HG03139 (cell line): ENCODE measurements at regions not wholly inside any gene's neighbourhood (a gene's known extent, or its start where the extent isn't known, plus 50 kb on each side); places are given as distances from the start of the nearest gene placed in this dataset.
"Not testable (repeated sequence)": the region's sequence is repeated elsewhere in the genome, so short reads cannot be mapped to it uniquely, and the experiment has no call there.

Source experiments
- ATAC-seq: cut with Tn5 transposase; IDR thresholded peaks from one replicate; pipeline ENCODE4 v1.9.1; 2021; ENCODE audit not compliant: unreplicated experiment

DNA sequence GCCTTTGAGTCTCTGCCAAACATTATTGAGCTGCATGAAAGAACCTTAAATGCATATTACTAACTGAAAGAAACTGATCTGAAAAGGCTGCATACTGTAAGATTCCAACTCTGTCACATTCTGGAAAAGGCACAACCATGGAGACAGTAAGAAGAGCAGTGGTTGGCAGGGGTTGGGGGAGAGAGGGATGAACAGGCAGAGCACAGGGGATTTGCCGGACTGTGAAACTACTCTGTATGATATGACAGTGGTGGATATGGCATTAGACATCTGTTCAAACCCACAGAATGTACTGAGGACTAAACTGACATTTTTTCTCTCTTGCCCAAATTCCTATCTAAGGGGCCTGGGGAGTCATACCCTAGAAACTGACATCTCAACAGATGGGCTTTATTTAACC lies 138.4 kb downstream of the KCNJ12 start:
- not testable (repeated sequence) for ATAC-seq

GRCh38 chr17:21517538-21518293 lies 141.6 kb downstream of the KCNJ12 start:
- no peak for ATAC-seq

DNA sequence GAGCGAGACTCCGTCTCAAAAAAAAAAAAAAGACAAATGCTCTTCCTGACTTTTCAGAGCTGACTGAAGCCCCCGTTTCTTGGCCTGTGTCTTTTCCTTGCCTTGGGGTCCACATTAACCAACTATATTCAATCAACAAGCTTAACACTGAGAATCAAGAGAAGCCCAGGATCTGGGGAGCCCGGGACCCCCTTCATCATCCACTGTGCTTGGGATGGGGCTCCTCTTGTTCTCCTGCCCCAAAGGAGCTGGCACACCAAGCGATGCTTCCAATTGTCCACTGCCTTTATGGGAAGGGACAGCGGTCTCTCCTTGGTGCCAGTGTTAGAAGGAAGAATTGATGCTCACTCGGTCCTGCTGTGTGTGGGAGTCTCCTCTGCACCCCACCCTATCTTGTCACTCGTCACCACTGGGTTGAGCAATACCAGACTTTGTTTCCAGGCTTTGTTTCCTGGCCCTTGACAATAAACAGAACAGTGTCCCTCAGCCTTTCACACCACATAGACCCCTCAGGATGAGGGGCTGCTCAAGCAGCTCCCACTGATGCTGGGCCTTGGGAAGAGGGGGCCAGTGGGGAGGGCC lies 146.7 kb downstream of the KCNJ12 start:
- no peak for ATAC-seq

DNA sequence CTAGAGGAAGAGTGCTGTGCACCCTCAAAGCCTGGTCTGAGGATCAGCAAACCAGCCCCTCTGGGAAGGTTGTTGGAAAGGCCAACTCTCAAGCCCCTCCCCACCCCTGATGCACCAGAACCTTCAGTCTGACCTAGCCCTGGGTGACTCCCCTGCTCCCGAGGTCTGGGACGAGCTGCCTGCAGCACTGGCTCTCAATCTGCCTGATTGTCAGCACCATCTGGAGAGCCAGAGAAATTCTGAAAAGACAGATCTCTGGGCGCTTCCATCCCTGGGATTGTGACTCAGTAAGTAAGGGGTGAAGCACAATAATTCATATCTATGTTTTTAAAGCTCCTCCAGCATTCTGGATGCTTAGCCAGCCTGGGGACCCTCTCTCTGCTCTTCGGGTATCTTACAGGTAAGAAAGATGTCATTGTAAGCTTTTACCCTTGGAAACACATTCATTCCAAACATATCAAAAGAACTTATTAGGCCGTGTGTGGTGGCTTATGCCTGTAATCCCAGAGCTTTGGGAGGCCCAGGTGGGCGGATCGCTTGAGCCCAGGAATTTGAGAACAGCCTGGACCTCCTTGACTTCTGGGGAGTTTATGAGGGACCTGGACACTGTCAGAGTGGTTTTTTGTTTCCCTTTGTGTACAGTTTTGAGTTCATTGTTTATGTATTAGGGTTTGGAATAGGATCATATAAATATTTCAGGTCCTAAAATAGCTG lies 147.5 kb downstream of the KCNJ12 start:
- no peak for ATAC-seq

GRCh38 chr17:21524211-21524591 lies 148.0 kb downstream of the KCNJ12 start:
- ATAC-seq: no peak

DNA sequence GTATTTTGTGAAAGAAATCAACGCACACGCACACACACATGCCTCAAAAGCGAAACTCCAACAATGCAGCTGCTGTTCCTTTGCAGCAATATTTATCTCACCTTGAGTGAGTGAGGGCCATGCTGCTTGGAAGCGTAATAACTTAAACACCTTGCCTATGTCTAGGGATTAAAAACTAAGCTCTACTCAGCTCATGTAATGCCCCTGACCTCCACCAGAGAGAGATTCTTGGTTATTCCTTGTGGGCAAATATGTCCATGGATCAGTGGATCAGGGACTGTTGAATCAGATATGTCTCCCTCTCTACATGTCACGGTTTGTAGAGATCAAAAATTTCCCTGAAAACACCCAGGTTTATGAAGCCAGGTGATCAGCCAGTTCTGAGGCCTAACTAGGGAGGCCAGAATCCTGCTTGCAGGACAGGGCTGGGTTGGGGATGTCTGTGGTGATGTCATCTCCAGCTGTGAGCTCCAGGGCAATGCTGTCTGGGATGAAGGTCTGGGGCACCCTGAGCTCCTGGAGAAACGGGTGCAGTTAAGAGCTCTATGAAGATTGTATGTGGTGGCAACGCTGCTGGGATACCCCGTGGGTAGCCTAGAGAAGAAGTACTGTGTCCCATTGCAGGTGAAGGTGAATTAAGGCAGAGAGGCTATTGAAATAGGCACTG lies 149.4 kb downstream of the KCNJ12 start:
- ATAC-seq: no peak

GRCh38 chr17:21528031-21528695 lies 152.0 kb downstream of the KCNJ12 start:
- no peak for ATAC-seq

GRCh38 chr17:21530311-21530710 lies 154.2 kb downstream of the KCNJ12 start:
- no peak for ATAC-seq

GRCh38 chr17:21530841-21531240 lies 154.7 kb downstream of the KCNJ12 start:
- no peak for ATAC-seq

DNA sequence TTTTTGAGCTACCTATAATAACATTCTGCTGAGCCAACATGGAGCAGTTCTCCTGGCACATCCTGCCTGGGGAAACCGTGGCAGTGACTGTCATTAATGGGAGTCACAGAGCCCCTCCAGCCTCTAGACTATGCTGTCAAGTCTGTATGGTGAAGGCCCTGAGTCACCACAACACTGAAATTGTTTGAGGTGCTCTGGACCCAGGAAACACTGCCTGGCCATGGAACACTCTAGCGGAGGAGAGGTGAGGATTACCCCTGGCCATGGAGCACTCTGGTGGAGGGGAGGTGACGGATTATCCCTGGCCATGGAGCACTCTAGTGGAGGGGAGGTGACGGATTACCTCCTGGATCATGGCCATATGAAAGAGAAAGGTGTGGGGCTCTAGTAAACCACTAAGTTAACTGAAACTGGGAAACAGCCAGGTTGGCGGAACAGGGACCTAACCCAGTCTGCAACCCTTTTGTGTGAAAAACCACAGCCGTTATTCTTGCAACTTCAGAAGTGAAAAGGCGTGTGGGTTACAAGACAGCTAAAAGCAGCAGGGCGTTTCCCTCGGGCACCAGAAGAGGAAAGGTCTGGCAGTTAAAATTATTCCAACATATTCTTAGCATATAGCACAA lies 156.7 kb downstream of the KCNJ12 start:
- no peak for ATAC-seq

DNA sequence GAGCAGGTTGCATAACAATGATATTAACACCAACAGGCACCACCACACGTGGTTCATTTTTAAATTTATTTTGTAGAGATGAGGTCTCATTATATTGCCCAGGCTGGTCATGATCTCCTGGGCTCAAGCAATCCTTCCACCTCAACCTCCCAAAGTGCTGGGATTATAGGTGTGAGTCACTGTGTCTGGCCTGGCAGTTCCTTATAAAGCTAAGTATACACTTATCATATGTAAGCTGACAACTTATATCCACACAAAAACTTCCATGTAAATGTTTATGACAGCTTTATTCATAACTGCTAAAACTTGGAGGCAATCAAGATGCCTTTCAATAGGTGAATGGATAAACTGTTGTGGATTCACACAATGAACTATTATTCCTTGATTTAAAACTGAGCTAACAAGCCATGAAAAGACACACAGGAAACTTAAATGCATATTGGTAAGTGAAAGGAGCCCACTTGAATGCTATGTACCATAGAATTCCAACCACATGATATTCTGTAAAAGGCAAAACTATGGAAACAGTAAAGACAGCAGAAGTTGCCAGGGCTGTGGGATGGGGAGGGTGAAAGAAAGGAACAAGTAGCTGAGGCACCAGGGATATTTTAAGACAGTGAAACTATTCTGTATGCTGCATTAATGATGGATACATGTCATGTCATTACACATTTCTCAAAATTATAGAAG lies 156.5 kb upstream of the KCNJ18 start:
- ATAC-seq: no peak

DNA sequence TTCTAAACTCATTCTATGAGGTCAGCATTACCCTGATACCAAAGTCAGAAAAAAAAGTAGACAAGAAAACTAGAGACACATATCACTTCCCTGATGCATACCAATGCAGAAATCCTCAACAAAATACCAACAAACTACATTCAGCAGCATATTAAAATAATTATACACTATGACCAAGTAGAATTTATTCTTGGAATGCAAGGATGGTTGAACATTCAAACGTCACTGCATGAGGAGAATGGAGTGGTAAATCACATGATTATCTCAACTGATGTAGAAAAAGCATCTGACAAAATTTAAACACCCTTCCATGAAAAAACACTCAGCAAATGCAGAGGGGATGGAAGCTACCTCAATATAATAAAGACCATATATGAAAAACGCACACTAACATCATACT lies 155.0 kb upstream of the KCNJ18 start:
- no peak for ATAC-seq

GRCh38 chr17:21538615-21539014 lies 153.7 kb upstream of the KCNJ18 start:
- ATAC-seq: no peak

- no peak for ATAC-seq
Measured at GRCh38 chr17:21539146-21539545, 153.2 kb upstream of the KCNJ18 start.

DNA sequence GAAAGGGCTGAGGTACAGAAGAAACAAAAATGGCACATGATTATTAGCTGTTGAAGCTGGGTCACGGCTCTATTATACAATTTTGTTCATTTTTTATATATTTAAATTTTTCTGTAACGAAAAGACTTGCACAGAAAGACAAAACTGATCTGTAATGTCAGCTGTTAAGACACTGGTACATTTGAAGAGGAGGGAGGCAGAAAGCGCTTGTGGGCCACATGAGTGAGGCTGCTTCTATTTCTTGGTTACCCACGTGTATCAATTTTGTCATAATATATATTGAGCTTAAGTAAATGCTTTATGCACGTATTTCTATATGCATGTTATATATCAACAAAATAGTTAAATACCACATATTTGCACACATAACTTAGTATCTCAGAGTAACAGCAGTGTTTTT lies 151.8 kb upstream of the KCNJ18 start:
- ATAC-seq: no peak

- no peak for ATAC-seq
Measured at GRCh38 chr17:21542070-21542469, 150.3 kb upstream of the KCNJ18 start.

- no peak for ATAC-seq
Measured at GRCh38 chr17:21542991-21543390, 149.3 kb upstream of the KCNJ18 start.

DNA sequence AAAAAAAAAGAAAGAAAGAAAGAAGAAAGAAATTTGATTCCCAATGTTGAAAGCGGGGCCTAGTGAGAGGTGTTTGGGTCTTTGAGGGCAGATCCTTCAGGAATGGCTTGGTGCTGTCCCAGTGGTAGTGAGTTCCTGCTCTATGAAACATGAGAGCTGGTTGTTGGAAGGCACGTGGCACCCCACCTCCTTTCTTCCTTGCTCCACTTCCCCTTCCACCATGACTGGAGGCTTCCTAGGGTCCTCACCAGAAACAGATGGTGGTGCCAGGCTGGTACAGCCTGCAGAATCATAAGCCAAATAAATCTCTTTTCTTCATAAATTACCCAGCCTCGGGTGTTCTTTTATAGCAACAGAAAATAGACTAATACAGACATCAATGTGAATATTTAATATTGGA lies 147.3 kb upstream of the KCNJ18 start:
- ATAC-seq: no peak

- ATAC-seq: no peak
Measured at GRCh38 chr17:21548236-21548635, 144.1 kb upstream of the KCNJ18 start.

GRCh38 chr17:21549107-21549687 lies 143.1 kb upstream of the KCNJ18 start:
- ATAC-seq: no peak
